PC-3 (cell line): ENCODE measurements at regions not wholly inside any gene's neighbourhood (a gene's known extent, or its start where the extent isn't known, plus 50 kb on each side); places are given as distances from the start of the nearest gene placed in this dataset.

Experiments used
- EZH2 ChIP-seq: fragments of 300-600 bp; sonication (generic); IDR thresholded peaks from one replicate; pipeline ENCODE4 v1.6.1; 2017; ENCODE audit warnings: antibody characterized with exemption, mild to moderate bottlenecking, low read length; ENCODE audit not compliant: unreplicated experiment
- TF ChIP-seq, protein P1 (sequence below): fragments of 300-600 bp; sonication (generic); conservative IDR thresholded peaks from 2 replicates; pipeline ENCODE4 v1.5.1; 2017; ENCODE audit warnings: antibody characterized with exemption, low read depth, mild to moderate bottlenecking, low read length

GRCh38 chr17:14871921-14872320 lies 393.2 kb downstream of the PMP22 start:
- TF ChIP-seq, protein P1, sequence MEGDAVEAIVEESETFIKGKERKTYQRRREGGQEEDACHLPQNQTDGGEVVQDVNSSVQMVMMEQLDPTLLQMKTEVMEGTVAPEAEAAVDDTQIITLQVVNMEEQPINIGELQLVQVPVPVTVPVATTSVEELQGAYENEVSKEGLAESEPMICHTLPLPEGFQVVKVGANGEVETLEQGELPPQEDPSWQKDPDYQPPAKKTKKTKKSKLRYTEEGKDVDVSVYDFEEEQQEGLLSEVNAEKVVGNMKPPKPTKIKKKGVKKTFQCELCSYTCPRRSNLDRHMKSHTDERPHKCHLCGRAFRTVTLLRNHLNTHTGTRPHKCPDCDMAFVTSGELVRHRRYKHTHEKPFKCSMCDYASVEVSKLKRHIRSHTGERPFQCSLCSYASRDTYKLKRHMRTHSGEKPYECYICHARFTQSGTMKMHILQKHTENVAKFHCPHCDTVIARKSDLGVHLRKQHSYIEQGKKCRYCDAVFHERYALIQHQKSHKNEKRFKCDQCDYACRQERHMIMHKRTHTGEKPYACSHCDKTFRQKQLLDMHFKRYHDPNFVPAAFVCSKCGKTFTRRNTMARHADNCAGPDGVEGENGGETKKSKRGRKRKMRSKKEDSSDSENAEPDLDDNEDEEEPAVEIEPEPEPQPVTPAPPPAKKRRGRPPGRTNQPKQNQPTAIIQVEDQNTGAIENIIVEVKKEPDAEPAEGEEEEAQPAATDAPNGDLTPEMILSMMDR: no peak
- no peak for TF ChIP-seq EZH2
